GM12878 (cell line): ENCODE measurements at regions not wholly inside any gene's neighbourhood (a gene's known extent, or its start where the extent isn't known, plus 50 kb on each side); places are given as distances from the start of the nearest gene placed in this dataset.

Experiments
- ATAC-seq: fragments of 200-7000 bp; cut with Tn5 transposase; 3 replicates; pipeline ENCODE4 v1.9.1; 2020; ENCODE audit warnings: mild to moderate bottlenecking, moderate library complexity
- BruUV-seq: library from RNA; stranded (reverse); fragments of 400-500 nt; replicated peaks from 2 replicates; lab custom pipeline; 2021; lab: Mats Ljungman, UMichigan
- CTCF ChIA-PET: fragments of 300-600 bp; sonication (Branson Sonifier 250); formaldehyde crosslinking; extraction: SDS; loops from one replicate; lab custom pipeline; 2021; ENCODE audit warnings: inconsistent platforms; lab: Yijun Ruan, JAX
- POLR2A ChIA-PET: fragments of 350-600 bp; formaldehyde crosslinking; extraction: SDS; loops from one replicate; lab custom pipeline; 2021; ENCODE audit warnings: inconsistent platforms; lab: Charles Lee
- RAD21 ChIA-PET: fragments of 300-600 bp; sonication (Branson Sonifier 250); formaldehyde crosslinking; loops from one replicate; lab custom pipeline; 2023; ENCODE audit warnings: antibody characterized with exemption; ENCODE audit not compliant: unreplicated experiment; lab: Charles Lee
- SMC1A ChIA-PET: fragments of 300-600 bp; sonication (Branson Sonifier 250); formaldehyde crosslinking; loops from one replicate; lab custom pipeline; 2023; ENCODE audit not compliant: unreplicated experiment, uncharacterized antibody; lab: Charles Lee
- DNase-seq: peaks from one replicate; pipeline ENCODE4 v3.0.0-alpha.2; 2011; ENCODE audit warnings: low read depth, low spot score
- FAIRE-seq: peaks from 3 replicates; lab custom pipeline; 2011; peaks lifted over from hg19 to GRCh38; lab: Jason Lieb, UNC
- H2AFZ ChIP-seq: 2 replicates; pipeline ENCODE4 v1.6.0; 2011; ENCODE audit warnings: low read depth, low read length, control low read depth; ENCODE audit not compliant: control insufficient read depth
- H3K27ac ChIP-seq: 2 replicates; pipeline ENCODE4 v1.5.1; 2011; ENCODE audit warnings: control low read depth; ENCODE audit not compliant: control insufficient read depth, insufficient read depth
- H3K27me3 ChIP-seq, 2 experiments: replicated peaks in 1 of 2; 2 replicates each; pipeline versions ENCODE4 v1.6.0 to v1.6.1; 2011; ENCODE audit warnings: low read length in 1 of 2; ENCODE audit not compliant: control insufficient read depth in 2 of 2, insufficient read depth in 2 of 2
- H3K36me3 ChIP-seq, 2 experiments: 2 replicates each; pipeline ENCODE4 v1.5.1; 2011; ENCODE audit warnings: low read length in 1 of 2; ENCODE audit not compliant: control insufficient read depth in 2 of 2, insufficient read depth in 2 of 2
- H3K4me1 ChIP-seq: 2 replicates; pipeline ENCODE4 v1.6.1; 2011; ENCODE audit warnings: mild to moderate bottlenecking, low read length, moderate library complexity, mixed read lengths; ENCODE audit not compliant: control insufficient read depth, insufficient read depth
- H3K4me2 ChIP-seq: 2 replicates; pipeline ENCODE4 v1.6.0; 2011; ENCODE audit warnings: control low read depth; ENCODE audit not compliant: control insufficient read depth, insufficient read depth
- H3K4me3 ChIP-seq: fragments of 200-600 bp; sonication (generic); 2 replicates; pipeline ENCODE4 v1.5.1; 2016
- H3K79me2 ChIP-seq: 2 replicates; pipeline ENCODE4 v1.6.0; 2011; ENCODE audit warnings: low read length; ENCODE audit not compliant: control insufficient read depth, insufficient read depth
- H3K9ac ChIP-seq: 2 replicates; pipeline ENCODE4 v1.8.0; 2011; ENCODE audit warnings: low read length, control low read depth, mixed read lengths; ENCODE audit not compliant: control insufficient read depth, insufficient read depth
- H3K9me3 ChIP-seq: replicated peaks from 3 replicates; pipeline ENCODE4 v1.5.1; 2011; ENCODE audit warnings: mild to moderate bottlenecking, low read length; ENCODE audit not compliant: control insufficient read depth, insufficient read depth
- H4K20me1 ChIP-seq: 2 replicates; pipeline ENCODE4 v1.6.0; 2011; ENCODE audit not compliant: control insufficient read depth, insufficient read depth
- CREB1 ChIP-seq: IDR thresholded peaks from 2 replicates; pipeline ENCODE4 v1.6.1; 2012; ENCODE audit warnings: low read depth, mild to moderate bottlenecking, inconsistent platforms
- ESRRA ChIP-seq: IDR thresholded peaks from 2 replicates; pipeline ENCODE4 v1.6.1; 2012; ENCODE audit warnings: mild to moderate bottlenecking, low read length, improper control_type of control experiment
- HCFC1 ChIP-seq: fragments of 150-350 bp; IDR thresholded peaks from 2 replicates; pipeline ENCODE4 v1.6.1; 2014; ENCODE audit warnings: low read length
- HDAC2 ChIP-seq: fragments of 200-600 bp; sonication (generic); IDR thresholded peaks from 2 replicates; pipeline ENCODE4 v1.6.1; 2017
- MYB ChIP-seq: fragments of 150-350 bp; IDR thresholded peaks from 2 replicates; pipeline ENCODE4 v1.6.1; 2014; ENCODE audit warnings: mild to moderate bottlenecking, low read depth, low read length, borderline replicate concordance
- PKNOX1 ChIP-seq: fragments of 450-650 bp; IDR thresholded peaks from 2 replicates; pipeline ENCODE4 v1.6.1; 2016; ENCODE audit warnings: mild to moderate bottlenecking
- STAT1 ChIP-seq: fragments of 450-650 bp; conservative IDR thresholded peaks from 2 replicates; pipeline ENCODE4 v1.6.1; 2014; ENCODE audit warnings: antibody characterized with exemption, mild to moderate bottlenecking
- ZBTB33 ChIP-seq: fragments of 450-650 bp; IDR thresholded peaks from 2 replicates; pipeline ENCODE4 v1.6.1; 2017; ENCODE audit warnings: mild to moderate bottlenecking
- WGBS: methylation state at CpG from one replicate; pipeline ENCODE4 v1.1.6; 2016; ENCODE audit warnings: low lambda C conversion rate; ENCODE audit not compliant: insufficient replicate concordance, insufficient coverage; ENCODE audit errors: missing lambda C conversion rate; 5-methylcytosine and 5-hydroxymethylcytosine counted together
- in situ Hi-C: fragments of 300-500 bp; cut with MboI; formaldehyde crosslinking; loops from 9 replicates; pipeline ENCODE4 v1.14.3; 2018; ENCODE audit warnings: mixed read lengths
- intact Hi-C: fragments of 100-400 bp; cut with micrococcal nuclease; formaldehyde crosslinking; loops from one replicate; pipeline ENCODE4 v1.14.2; 2022; ENCODE audit not compliant: unreplicated experiment

GRCh38 chr4:12712648-12713339 lies 771.3 kb downstream of the RAB28 start:
- no peaks in the 10 kb centered on the region for H3K27me3 ChIP-seq
- intact Hi-C loops = no loop called here
- no peak for TF ChIP-seq MYB
- in situ Hi-C loops = no loop called here
- no peak overlapping the region for H3K4me2 ChIP-seq
- WGBS = 23% methylated on average over 7 of the region's 8 CpGs
- no TSS peak for BruUV-seq
- ChIA-PET SMC1A (no interaction called here), POLR2A (no interaction called here), RAD21 (no interaction called here), CTCF (interaction anchor here (0.7 kb wide), 1 partner anchor 11 kb away, joined by 3 read pairs; no protein-coding TSS in a partner anchor)
- ATAC-seq = no peak
- H3K4me1 ChIP-seq = no peaks in the 10 kb centered on the region
- no peak overlapping the region for H3K9ac ChIP-seq
- no peak overlapping the region for H3K27ac ChIP-seq
- no peaks in the 10 kb centered on the region for H3K36me3 ChIP-seq
- no peaks in the 10 kb centered on the region for H4K20me1 ChIP-seq
- no peaks in the 10 kb centered on the region for H3K9me3 ChIP-seq
- no peak overlapping the region for H2AFZ ChIP-seq
- DNase-seq = no peak
- no peaks in the 10 kb centered on the region for H3K79me2 ChIP-seq
- FAIRE-seq = no peak
- no peak overlapping the region for H3K4me3 ChIP-seq

GRCh38 chr4:12707381-12708175 lies 776.6 kb downstream of the RAB28 start:
- Histone ChIP-seq H3K4me1 (no peaks in the 10 kb centered on the region), H3K9ac (no peak overlapping the region), H3K27ac (no peak overlapping the region), H3K9me3 (no peaks in the 10 kb centered on the region), H3K36me3 (no peaks in the 10 kb centered on the region), H3K79me2 (no peaks in the 10 kb centered on the region), H3K4me3 (no peak overlapping the region), H4K20me1 (no peaks in the 10 kb centered on the region), H3K27me3 (no peaks in the 10 kb centered on the region), H2AFZ (no peak overlapping the region), H3K4me2 (no peak overlapping the region)
- TF ChIP-seq CREB1 = no peak
- TF ChIP-seq HDAC2 = no peak
- no peak for TF ChIP-seq STAT1
- TF ChIP-seq PKNOX1 = no peak
- no peak for TF ChIP-seq ESRRA
- no peak for TF ChIP-seq ZBTB33
- TF ChIP-seq HCFC1 = no peak
- no peak for ATAC-seq
- ChIA-PET POLR2A (no interaction called here), RAD21 (no interaction called here), CTCF (no interaction called here), SMC1A (no interaction called here)
- no peak for FAIRE-seq
- intact Hi-C loops (no loop called here), in situ Hi-C loops (no loop called here)
- no peak for DNase-seq
- no TSS peak for BruUV-seq
- 55% methylated on average over 1 of the region's 1 CpG for WGBS
